ENCODE measurements at regions not wholly inside any gene's neighbourhood (a gene's known extent, or its start where the extent isn't known, plus 50 kb on each side); places are given as distances from the start of the nearest gene placed in this dataset.
"Not testable (repeated sequence)": the region's sequence is repeated elsewhere in the genome, so short reads cannot be mapped to it uniquely, and the experiment has no call there.

DNA sequence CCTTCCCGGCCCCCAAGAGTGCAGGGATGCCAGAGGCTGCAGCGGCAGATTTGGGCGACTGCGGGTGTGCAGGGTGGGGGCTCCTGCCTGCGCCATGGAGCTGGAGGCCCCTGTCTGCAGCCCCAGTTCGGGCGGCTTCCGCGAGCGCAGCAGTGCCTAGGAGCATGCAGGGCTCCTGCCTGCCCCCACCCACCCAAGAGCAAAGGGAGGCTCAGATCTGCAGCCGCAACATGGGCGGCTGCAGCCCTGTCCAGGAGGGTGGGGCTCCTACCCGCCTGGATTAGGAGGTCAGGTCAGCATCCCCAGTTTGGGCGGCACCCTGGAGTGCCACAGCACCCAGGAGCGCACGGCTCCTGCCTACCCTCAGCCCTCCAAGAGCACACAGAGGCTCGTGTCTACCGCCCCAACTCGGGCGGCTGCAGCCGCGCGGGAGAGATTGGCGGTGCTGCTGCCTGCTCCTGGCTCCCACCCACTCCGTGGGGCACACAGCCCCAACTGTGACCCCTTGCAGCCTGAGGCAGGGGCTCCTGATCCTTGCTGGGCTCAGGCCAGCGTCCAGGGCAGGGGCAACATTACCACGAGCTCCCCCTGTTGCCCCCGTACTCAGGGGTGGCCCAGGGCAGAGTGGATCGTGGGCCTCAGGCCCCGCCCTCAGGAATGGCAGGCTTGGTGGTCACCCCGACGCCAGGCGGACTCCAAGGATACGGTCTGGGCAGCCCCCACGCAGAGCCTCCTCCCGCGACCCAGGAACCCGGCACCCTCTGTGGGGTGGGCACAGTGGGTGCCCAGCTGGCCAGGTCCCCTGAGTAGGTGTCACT, 55.5 kb upstream of the UNC93A start:
- no peak for DNase-seq
- Mint-ChIP-seq H3K27ac (no peak overlapping the region), H3K36me3 (no peaks in the 10 kb centered on the region), H3K9me3 (ENCODE audit: low read depth) (no peaks in the 10 kb centered on the region), H3K27me3 (peaks cover 31% of the 10 kb centered on the region), H3K4me1 (no peaks in the 10 kb centered on the region), H3K4me3 (no peak overlapping the region)
- CTCF ChIA-PET, result no interaction called here
- no peak for ATAC-seq

- CTCF ChIA-PET, result no interaction called here
- no peak overlapping the region for H3K27ac Mint-ChIP-seq
- H3K27me3 Mint-ChIP-seq, result peaks cover 28% of the 10 kb centered on the region
- H3K36me3 Mint-ChIP-seq, result no peaks in the 10 kb centered on the region
- no peaks in the 10 kb centered on the region for H3K4me1 Mint-ChIP-seq
- no peaks in the 10 kb centered on the region for H3K9me3 Mint-ChIP-seq (ENCODE audit: low read depth)
- DNase-seq (no peak), ATAC-seq (no peak)
- H3K4me3 Mint-ChIP-seq, result no peak overlapping the region
Observed at GRCh38 chr6:167236239-167236571, 54.9 kb upstream of the UNC93A start.

GRCh38 chr6:167237438-167238145, 53.5 kb upstream of the UNC93A start:
- no peaks in the 10 kb centered on the region for H3K9me3 Mint-ChIP-seq (ENCODE audit: low read depth)
- H3K4me3 Mint-ChIP-seq, result no peak overlapping the region
- H3K4me1 Mint-ChIP-seq, result no peaks in the 10 kb centered on the region
- no peak for DNase-seq
- no peak overlapping the region for H3K27ac Mint-ChIP-seq
- H3K36me3 Mint-ChIP-seq, result no peaks in the 10 kb centered on the region
- no peak for ATAC-seq
- peaks cover 20% of the 10 kb centered on the region for H3K27me3 Mint-ChIP-seq
- CTCF ChIA-PET, result no interaction called here

- Mint-ChIP-seq H3K9me3 (ENCODE audit: low read depth) (no peaks in the 10 kb centered on the region), H3K27me3 (peaks cover 14% of the 10 kb centered on the region), H3K4me1 (no peaks in the 10 kb centered on the region), H3K27ac (no peak overlapping the region), H3K4me3 (no peak overlapping the region), H3K36me3 (no peaks in the 10 kb centered on the region)
- CTCF ChIA-PET, result no interaction called here
- no peak for ATAC-seq
- no peak for DNase-seq
Observed at GRCh38 chr6:167238146-167238693, 52.9 kb upstream of the UNC93A start.

DNA sequence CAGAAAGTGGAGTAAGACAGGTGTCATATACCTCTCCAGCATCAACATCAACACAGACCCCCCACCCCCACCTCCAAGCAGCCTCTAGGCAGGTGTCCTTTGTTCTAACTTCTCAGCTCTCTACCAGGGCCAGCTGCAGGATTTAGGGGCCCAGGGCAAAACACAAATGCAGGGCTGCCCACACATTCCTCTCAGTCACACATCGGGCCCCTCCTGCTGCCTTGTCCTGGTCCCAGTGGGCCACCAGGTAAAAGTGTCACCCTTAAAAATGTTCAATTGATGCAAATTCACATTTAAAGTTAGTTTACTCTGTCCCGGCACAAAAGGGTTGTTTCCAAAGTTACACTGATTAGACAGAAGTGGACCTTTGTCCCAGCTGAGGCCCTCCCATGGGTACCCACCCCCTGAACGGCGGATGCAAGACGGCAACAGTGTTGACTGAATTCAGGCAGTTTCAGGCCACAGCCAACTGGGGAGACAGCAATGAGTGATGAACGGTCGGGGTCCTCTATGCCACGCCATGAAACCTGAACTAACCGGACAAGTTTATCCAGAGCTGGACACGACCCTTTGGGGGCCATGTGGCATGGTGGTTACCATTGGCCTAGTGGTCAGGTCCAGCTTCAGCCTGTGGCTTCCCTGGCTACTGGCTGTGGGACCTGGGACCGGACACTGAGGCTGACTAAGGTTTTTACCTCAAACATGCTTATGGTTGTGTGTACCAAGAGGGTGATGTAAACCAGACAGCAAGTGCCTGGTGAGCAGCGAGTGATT, 52.2 kb upstream of the UNC93A start:
- H3K27me3 Mint-ChIP-seq, result peaks cover 8% of the 10 kb centered on the region
- no peaks in the 10 kb centered on the region for H3K9me3 Mint-ChIP-seq (ENCODE audit: low read depth)

GRCh38 chr6:167239470-167239869, 51.6 kb upstream of the UNC93A start:
- CTCF ChIA-PET; H3K36me3 Mint-ChIP-seq; ATAC-seq; H3K4me3 Mint-ChIP-seq; H3K27ac Mint-ChIP-seq; DNase-seq; H3K9me3 Mint-ChIP-seq (ENCODE audit: low read depth); H3K27me3 Mint-ChIP-seq; H3K4me1 Mint-ChIP-seq: not testable (repeated sequence)

More for the DNA sequence above, 52.2 kb upstream of the UNC93A start:
- no peak overlapping the region for H3K4me3 Mint-ChIP-seq
- DNase-seq, result no peak
- CTCF ChIA-PET, result no interaction called here
- ATAC-seq, result no peak
- no peaks in the 10 kb centered on the region for H3K4me1 Mint-ChIP-seq
- no peak overlapping the region for H3K27ac Mint-ChIP-seq
- no peaks in the 10 kb centered on the region for H3K36me3 Mint-ChIP-seq

- Mint-ChIP-seq H3K9me3 (ENCODE audit: low read depth) (no peaks in the 10 kb centered on the region), H3K4me3 (no peak overlapping the region), H3K4me1 (no peaks in the 10 kb centered on the region), H3K27ac (no peak overlapping the region), H3K27me3 (peaks cover 8% of the 10 kb centered on the region), H3K36me3 (no peaks in the 10 kb centered on the region)
- ATAC-seq (no peak), DNase-seq (no peak)
- CTCF ChIA-PET, result no interaction called here
Observed at GRCh38 chr6:167240034-167240541, 51.0 kb upstream of the UNC93A start.
